Mesothelial cell of epicardium (in vitro differentiated cells): ENCODE measurements at regions not wholly inside any gene's neighbourhood (a gene's known extent, or its start where the extent isn't known, plus 50 kb on each side); places are given as distances from the start of the nearest gene placed in this dataset.

Experiments
- DNase-seq, 2 experiments: peaks; one replicate each; pipeline ENCODE4 v3.0.0; 2021; ENCODE audit warnings: low spot score in 2 of 2; ENCODE audit not compliant: unreplicated experiment in 2 of 2
- H3K27ac Mint-ChIP-seq: 2 replicates; pipeline ENCODE4 v1.8.0; 2021; ENCODE audit warnings: mixed read lengths
- H3K27me3 Mint-ChIP-seq: 2 replicates; pipeline ENCODE4 v1.8.0; 2021; ENCODE audit warnings: low read depth, mixed read lengths
- H3K36me3 Mint-ChIP-seq: 2 replicates; pipeline ENCODE4 v1.8.0; 2021; ENCODE audit warnings: mixed read lengths
- H3K4me1 Mint-ChIP-seq: 2 replicates; pipeline ENCODE4 v1.8.0; 2021; ENCODE audit warnings: mixed read lengths
- H3K4me3 Mint-ChIP-seq: 2 replicates; pipeline ENCODE4 v1.8.0; 2021; ENCODE audit warnings: mild to moderate bottlenecking, moderate library complexity, mixed read lengths
- H3K9me3 Mint-ChIP-seq: 2 replicates; pipeline ENCODE4 v1.8.0; 2021; ENCODE audit warnings: mixed read lengths
- CTCF ChIP-seq: fragments of 200-600 bp; sonication (generic); IDR thresholded peaks from one replicate; pipeline ENCODE4 v1.5.0; 2021; ENCODE audit warnings: antibody characterized with exemption; ENCODE audit not compliant: unreplicated experiment

GRCh38 chr14:86525673-86526072 is 995.7 kb downstream of the FLRT2 start:
- H3K27me3 Mint-ChIP-seq: no peaks in the 10 kb centered on the region
- no peak overlapping the region for H3K4me3 Mint-ChIP-seq
- H3K36me3 Mint-ChIP-seq: no peaks in the 10 kb centered on the region
- peaks cover 16% of the 10 kb centered on the region for H3K4me1 Mint-ChIP-seq
- TF ChIP-seq CTCF: no peak
- peaks cover 5% of the 10 kb centered on the region for H3K9me3 Mint-ChIP-seq
- no peak overlapping the region for H3K27ac Mint-ChIP-seq
- no peak for DNase-seq

- Mint-ChIP-seq H3K36me3 (no peaks in the 10 kb centered on the region), H3K4me3 (no peak overlapping the region), H3K9me3 (peaks cover 4% of the 10 kb centered on the region), H3K27me3 (no peaks in the 10 kb centered on the region), H3K4me1 (peaks cover 32% of the 10 kb centered on the region), H3K27ac (peak overlapping the region; percentile 22)
- DNase-seq: no peak
- no peak for TF ChIP-seq CTCF
Observed at GRCh38 chr14:86521843-86522242, 991.9 kb downstream of the FLRT2 start.

GRCh38 chr14:86521031-86521730 is 991.2 kb downstream of the FLRT2 start:
- peak overlapping the region; percentile 22 for H3K27ac Mint-ChIP-seq
- H3K9me3 Mint-ChIP-seq: peaks cover 4% of the 10 kb centered on the region
- no peaks in the 10 kb centered on the region for H3K27me3 Mint-ChIP-seq
- no peak for TF ChIP-seq CTCF
- no peak for DNase-seq
- no peaks in the 10 kb centered on the region for H3K36me3 Mint-ChIP-seq
- H3K4me1 Mint-ChIP-seq: peaks cover 32% of the 10 kb centered on the region
- no peak overlapping the region for H3K4me3 Mint-ChIP-seq

- no peak overlapping the region for H3K4me3 Mint-ChIP-seq
- H3K27me3 Mint-ChIP-seq: no peaks in the 10 kb centered on the region
- H3K36me3 Mint-ChIP-seq: no peaks in the 10 kb centered on the region
- peaks cover 30% of the 10 kb centered on the region for H3K4me1 Mint-ChIP-seq
- no peak for DNase-seq
- H3K9me3 Mint-ChIP-seq: no peaks in the 10 kb centered on the region
- TF ChIP-seq CTCF: no peak
- H3K27ac Mint-ChIP-seq: peak overlapping the region; percentile 36
Observed at GRCh38 chr14:86518298-86518697, 988.4 kb downstream of the FLRT2 start.

GRCh38 chr14:86515195-86515594 is 985.3 kb downstream of the FLRT2 start:
- Mint-ChIP-seq H3K27ac (no peak overlapping the region), H3K27me3 (no peaks in the 10 kb centered on the region), H3K9me3 (no peaks in the 10 kb centered on the region), H3K4me1 (peaks cover 29% of the 10 kb centered on the region), H3K4me3 (no peak overlapping the region), H3K36me3 (no peaks in the 10 kb centered on the region)
- TF ChIP-seq CTCF: no peak
- DNase-seq: no peak
